Fibroblast of lung (primary cell): ENCODE measurements at regions not wholly inside any gene's neighbourhood (a gene's known extent, or its start where the extent isn't known, plus 50 kb on each side); places are given as distances from the start of the nearest gene placed in this dataset.

Experiments used
- DNase-seq, 2 donors: peaks; one replicate each; pipeline versions ENCODE4 v3.0.0 to v3.0.0-alpha.2; 2010; ENCODE audit warnings: low read depth in 2 of 2
- H2AFZ ChIP-seq: 2 replicates; pipeline ENCODE4 v1.5.1; 2012; ENCODE audit warnings: low read length, control low read depth, inconsistent platforms
- H3K27ac ChIP-seq: 2 replicates; pipeline ENCODE4 v1.5.1; 2011; ENCODE audit warnings: low read length, control low read depth; ENCODE audit not compliant: insufficient read depth
- H3K27me3 ChIP-seq: 2 replicates; pipeline ENCODE4 v1.5.1; 2011; ENCODE audit warnings: mild to moderate bottlenecking, low read length; ENCODE audit not compliant: control insufficient read depth, insufficient read depth
- H3K36me3 ChIP-seq: 2 replicates; pipeline ENCODE4 v1.5.1; 2011; ENCODE audit warnings: low read length; ENCODE audit not compliant: control insufficient read depth, insufficient read depth
- H3K4me1 ChIP-seq: 2 replicates; pipeline ENCODE4 v1.5.1; 2011; ENCODE audit warnings: low read length; ENCODE audit not compliant: control insufficient read depth, insufficient read depth; ENCODE audit errors: extremely low read depth
- H3K4me2 ChIP-seq: 2 replicates; pipeline ENCODE4 v1.5.1; 2011; ENCODE audit warnings: low read length, control low read depth; ENCODE audit not compliant: insufficient read depth; ENCODE audit errors: extremely low read depth
- H3K4me3 ChIP-seq, 4 experiments: fragments of 200-600 bp in 1 of 4; sonication (generic) in 1 of 4; replicated peaks in 1 of 4; 2 replicates each; pipeline ENCODE4 v1.5.1; 2011 to 2016; ENCODE audit warnings: low read length in 4 of 4, low read depth in 3 of 4, mild to moderate bottlenecking in 3 of 4, control low read depth in 2 of 4, inconsistent platforms in 1 of 4, mixed read lengths in 1 of 4; ENCODE audit not compliant: insufficient read depth in 1 of 4; ENCODE audit errors: control extremely low read depth in 1 of 4
- H3K79me2 ChIP-seq: 2 replicates; pipeline ENCODE4 v1.5.1; 2012; ENCODE audit warnings: mild to moderate bottlenecking, low read length, inconsistent platforms; ENCODE audit not compliant: control insufficient read depth, insufficient read depth
- H3K9ac ChIP-seq: 2 replicates; pipeline ENCODE4 v1.5.1; 2011; ENCODE audit warnings: mild to moderate bottlenecking, low read length, control low read depth; ENCODE audit not compliant: insufficient read depth
- H3K9me3 ChIP-seq: 2 replicates; pipeline ENCODE4 v1.5.1; 2012; ENCODE audit warnings: low read depth, low read length; ENCODE audit not compliant: control insufficient read depth, insufficient read depth
- H4K20me1 ChIP-seq: 2 replicates; pipeline ENCODE4 v1.5.1; 2011; ENCODE audit warnings: low read length; ENCODE audit not compliant: control insufficient read depth, insufficient read depth; ENCODE audit errors: extremely low read depth
- EZH2 ChIP-seq: IDR thresholded peaks from 2 replicates; pipeline ENCODE4 v1.5.1; 2012; ENCODE audit warnings: low read length, control low read depth, mild to moderate bottlenecking; ENCODE audit errors: missing control alignments
- TF ChIP-seq, protein P1 (sequence below), 2 donors: IDR thresholded peaks in 1 of 2; conservative IDR thresholded peaks in 1 of 2; 1 replicate in 1 of 2; 2 replicates in 1 of 2; pipeline ENCODE4 v1.5.1; 2011 to 2012; ENCODE audit warnings: low read length in 2 of 2, control low read depth in 1 of 2, inconsistent platforms in 1 of 2, low read depth in 1 of 2, mild to moderate bottlenecking in 1 of 2

DNA sequence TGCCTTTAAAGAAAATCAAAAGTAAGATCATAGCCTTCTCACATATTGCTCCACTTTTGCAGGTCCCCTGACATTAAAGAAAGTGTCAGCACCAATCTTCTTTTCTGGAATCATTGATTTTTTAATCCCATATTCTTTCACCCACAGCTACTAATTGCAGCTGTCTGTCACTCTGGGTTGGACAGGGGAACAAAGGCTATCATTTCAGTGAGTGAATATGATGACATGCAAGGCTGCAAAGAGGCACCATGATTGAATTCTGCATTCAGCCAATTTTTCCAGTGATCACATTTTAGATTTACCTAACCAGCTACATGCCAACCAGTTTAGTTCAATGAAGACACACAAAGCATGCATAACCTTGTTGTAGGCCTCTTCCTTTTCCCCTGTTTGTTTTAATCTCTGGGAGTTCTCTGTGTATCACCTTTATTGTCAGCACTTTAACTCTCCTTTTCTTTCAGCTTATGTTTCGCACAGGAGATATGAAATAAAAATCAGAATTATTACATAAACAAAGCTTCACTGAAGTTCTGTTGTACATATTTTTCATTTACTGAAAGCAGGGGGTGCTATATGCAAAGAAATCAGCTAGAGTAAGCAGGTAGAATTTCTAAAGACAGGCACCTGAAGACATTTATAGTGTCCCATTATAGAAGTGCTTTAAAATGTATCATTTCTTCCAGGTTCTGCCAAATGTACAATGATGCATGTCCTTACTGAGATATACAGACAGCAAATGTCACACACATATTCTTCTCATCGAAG, 584.8 kb downstream of the PLA2G4A start:
- Histone ChIP-seq H2AFZ (no peak overlapping the region), H3K9ac (no peak overlapping the region), H3K4me1 (no peaks in the 10 kb centered on the region), H3K36me3 (no peaks in the 10 kb centered on the region), H4K20me1 (no peaks in the 10 kb centered on the region), H3K4me3 (no peak overlapping the region), H3K9me3 (no peaks in the 10 kb centered on the region), H3K27me3 (no peaks in the 10 kb centered on the region), H3K27ac (no peak overlapping the region), H3K4me2 (no peak overlapping the region), H3K79me2 (no peaks in the 10 kb centered on the region)
- DNase-seq: peak; percentile 15 to 22
- TF ChIP-seq, protein P1, sequence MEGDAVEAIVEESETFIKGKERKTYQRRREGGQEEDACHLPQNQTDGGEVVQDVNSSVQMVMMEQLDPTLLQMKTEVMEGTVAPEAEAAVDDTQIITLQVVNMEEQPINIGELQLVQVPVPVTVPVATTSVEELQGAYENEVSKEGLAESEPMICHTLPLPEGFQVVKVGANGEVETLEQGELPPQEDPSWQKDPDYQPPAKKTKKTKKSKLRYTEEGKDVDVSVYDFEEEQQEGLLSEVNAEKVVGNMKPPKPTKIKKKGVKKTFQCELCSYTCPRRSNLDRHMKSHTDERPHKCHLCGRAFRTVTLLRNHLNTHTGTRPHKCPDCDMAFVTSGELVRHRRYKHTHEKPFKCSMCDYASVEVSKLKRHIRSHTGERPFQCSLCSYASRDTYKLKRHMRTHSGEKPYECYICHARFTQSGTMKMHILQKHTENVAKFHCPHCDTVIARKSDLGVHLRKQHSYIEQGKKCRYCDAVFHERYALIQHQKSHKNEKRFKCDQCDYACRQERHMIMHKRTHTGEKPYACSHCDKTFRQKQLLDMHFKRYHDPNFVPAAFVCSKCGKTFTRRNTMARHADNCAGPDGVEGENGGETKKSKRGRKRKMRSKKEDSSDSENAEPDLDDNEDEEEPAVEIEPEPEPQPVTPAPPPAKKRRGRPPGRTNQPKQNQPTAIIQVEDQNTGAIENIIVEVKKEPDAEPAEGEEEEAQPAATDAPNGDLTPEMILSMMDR (conservative IDR thresholded peaks at IDR 0.05 in 1 of 2, IDR thresholded peaks at IDR 0.05 in 1 of 2; ENCODE audit: low read depth in 1 of 2, low read length in 2 of 2): peak in 1 of 2 donors; percentile 21
- no peak for TF ChIP-seq EZH2

GRCh38 chr1:187415065-187415464, 586.3 kb downstream of the PLA2G4A start:
- TF ChIP-seq, protein P1 (conservative IDR thresholded peaks at IDR 0.05 in 1 of 2, IDR thresholded peaks at IDR 0.05 in 1 of 2; ENCODE audit: low read depth in 1 of 2, low read length in 2 of 2): no peak
- no peak for TF ChIP-seq EZH2
- Histone ChIP-seq H3K9ac (no peak overlapping the region), H3K79me2 (no peaks in the 10 kb centered on the region), H3K4me1 (no peaks in the 10 kb centered on the region), H3K4me2 (no peak overlapping the region), H3K27ac (no peak overlapping the region), H3K4me3 (no peak overlapping the region), H4K20me1 (no peaks in the 10 kb centered on the region), H3K9me3 (no peaks in the 10 kb centered on the region), H3K27me3 (no peaks in the 10 kb centered on the region), H2AFZ (no peak overlapping the region), H3K36me3 (no peaks in the 10 kb centered on the region)
- DNase-seq: peak in 1 of 2 donors; percentile 36

- Histone ChIP-seq H3K4me1 (no peaks in the 10 kb centered on the region), H3K79me2 (no peaks in the 10 kb centered on the region), H4K20me1 (no peaks in the 10 kb centered on the region), H2AFZ (no peak overlapping the region), H3K36me3 (no peaks in the 10 kb centered on the region), H3K4me2 (no peak overlapping the region), H3K27me3 (no peaks in the 10 kb centered on the region), H3K9me3 (no peaks in the 10 kb centered on the region), H3K4me3 (no peak overlapping the region), H3K9ac (no peak overlapping the region), H3K27ac (no peak overlapping the region)
- no peak for TF ChIP-seq EZH2
- TF ChIP-seq, protein P1 (conservative IDR thresholded peaks at IDR 0.05 in 1 of 2, IDR thresholded peaks at IDR 0.05 in 1 of 2; ENCODE audit: low read depth in 1 of 2, low read length in 2 of 2): no peak
- no peak for DNase-seq
Measured at GRCh38 chr1:187417520-187417919, 588.8 kb downstream of the PLA2G4A start.
